Thymus (tissue), 11 donors: ENCODE measurements at regions not wholly inside any gene's neighbourhood (a gene's known extent, or its start where the extent isn't known, plus 50 kb on each side); places are given as distances from the start of the nearest gene placed in this dataset.
A peak's percentile ranks its signal among the peaks of the same experiment; 100 is the strongest.

Experiments used
- DNase-seq, 9 donors: peaks; one replicate each; pipeline ENCODE4 v3.0.0-alpha.2; 2013; ENCODE audit warnings: low spot score in 9 of 9, low read depth in 6 of 9, missing footprints in 1 of 9
- H3K27ac ChIP-seq, 2 donors: one replicate each; pipeline ENCODE4 v1.5.1; 2013; ENCODE audit warnings: control low read depth in 1 of 2, low read depth in 1 of 2, low read length in 1 of 2, mild to moderate bottlenecking in 1 of 2, moderate library complexity in 1 of 2
- H3K27me3 ChIP-seq, 2 donors: one replicate each; pipeline ENCODE4 v1.5.1; 2013; ENCODE audit warnings: low read length in 1 of 2; ENCODE audit not compliant: control insufficient read depth in 2 of 2, insufficient read depth in 1 of 2
- H3K36me3 ChIP-seq, 2 donors: one replicate each; pipeline ENCODE4 v1.5.1; 2013; ENCODE audit warnings: low read length in 1 of 2, mild to moderate bottlenecking in 1 of 2, moderate library complexity in 1 of 2; ENCODE audit not compliant: control insufficient read depth in 2 of 2, insufficient read depth in 2 of 2
- H3K4me1 ChIP-seq, 2 donors: one replicate each; pipeline ENCODE4 v1.5.1; 2013; ENCODE audit warnings: low read length in 2 of 2; ENCODE audit not compliant: control insufficient read depth in 2 of 2, insufficient read depth in 2 of 2
- H3K4me3 ChIP-seq, 2 donors: one replicate each; pipeline ENCODE4 v1.5.1; 2013; ENCODE audit warnings: low read length in 2 of 2, control low read depth in 1 of 2, mild to moderate bottlenecking in 1 of 2
- H3K9me3 ChIP-seq, 2 donors: one replicate each; pipeline ENCODE4 v1.5.1; 2013; ENCODE audit warnings: low read length in 1 of 2, mild to moderate bottlenecking in 1 of 2; ENCODE audit not compliant: control insufficient read depth in 2 of 2, insufficient read depth in 1 of 2
- WGBS: extraction: QIAGEN DNeasy Blood & Tissue Kit; methylation state at CpG from one replicate; pipeline ENCODE4 v1.1.7; 2013; 5-methylcytosine and 5-hydroxymethylcytosine counted together
- donor health status: healthy.

- Histone ChIP-seq H3K27me3 (no peaks in the 10 kb centered on the region), H3K4me3 (no peak overlapping the region), H3K36me3 (no peaks in the 10 kb centered on the region), H3K27ac (peak overlapping the region in 1 of 2 donors; percentile 12), H3K9me3 (no peaks in the 10 kb centered on the region), H3K4me1 (peaks cover 0 to 5% of the 10 kb centered on the region in 2 donors)
- no peak for DNase-seq
- 62% methylated on average over 3 of the region's 3 CpGs for WGBS
Observed at GRCh38 chr4:104967034-104967401, 179.7 kb upstream of the TET2 start.

GRCh38 chr4:104969394-104970082, 177.1 kb upstream of the TET2 start:
- WGBS = 58% methylated on average over 3 of the region's 3 CpGs
- H3K27ac ChIP-seq = no peak overlapping the region
- DNase-seq = no peak

GRCh38 chr4:104971462-104971861, 175.2 kb upstream of the TET2 start:
- Histone ChIP-seq H3K27me3 (no peaks in the 10 kb centered on the region), H3K9me3 (no peaks in the 10 kb centered on the region), H3K4me1 (peaks cover 0 to 5% of the 10 kb centered on the region in 2 donors), H3K36me3 (no peaks in the 10 kb centered on the region), H3K27ac (no peak overlapping the region), H3K4me3 (no peak overlapping the region)
- peak in 1 of 9 donors; percentile 14 for DNase-seq
- WGBS = 91% methylated on average over 2 of the region's 2 CpGs

More at GRCh38 chr4:104969394-104970082, 177.1 kb upstream of the TET2 start:
- Histone ChIP-seq H3K9me3 (no peaks in the 10 kb centered on the region), H3K4me1 (peaks cover 0 to 5% of the 10 kb centered on the region in 2 donors), H3K4me3 (no peak overlapping the region), H3K27me3 (no peaks in the 10 kb centered on the region), H3K36me3 (no peaks in the 10 kb centered on the region)

GRCh38 chr4:104973708-104974107, 173.0 kb upstream of the TET2 start:
- no peaks in the 10 kb centered on the region for H3K4me1 ChIP-seq
- H3K4me3 ChIP-seq = no peak overlapping the region
- DNase-seq = no peak
- H3K27me3 ChIP-seq = no peaks in the 10 kb centered on the region
- no peak overlapping the region for H3K27ac ChIP-seq
- WGBS = 39% methylated on average over 2 of the region's 2 CpGs
- H3K36me3 ChIP-seq = no peaks in the 10 kb centered on the region
- peaks cover 0 to 2% of the 10 kb centered on the region in 2 donors for H3K9me3 ChIP-seq

- Histone ChIP-seq H3K27me3 (no peaks in the 10 kb centered on the region), H3K9me3 (peaks cover 0 to 5% of the 10 kb centered on the region in 2 donors), H3K36me3 (no peaks in the 10 kb centered on the region), H3K4me3 (no peak overlapping the region), H3K4me1 (no peaks in the 10 kb centered on the region), H3K27ac (no peak overlapping the region)
- 88% methylated on average over 1 of the region's 1 CpG for WGBS
- no peak for DNase-seq
Observed at GRCh38 chr4:104975617-104976016, 171.1 kb upstream of the TET2 start.

GRCh38 chr4:104976262-104976661, 170.4 kb upstream of the TET2 start:
- no peak for DNase-seq
- Histone ChIP-seq H3K9me3 (peaks cover 0 to 5% of the 10 kb centered on the region in 2 donors), H3K27me3 (no peaks in the 10 kb centered on the region), H3K4me1 (no peaks in the 10 kb centered on the region), H3K4me3 (no peak overlapping the region), H3K36me3 (no peaks in the 10 kb centered on the region), H3K27ac (no peak overlapping the region)
- WGBS = 74% methylated on average over 2 of the region's 2 CpGs

GRCh38 chr4:104979083-104979760, 167.5 kb upstream of the TET2 start:
- no peak for DNase-seq
- WGBS = 97% methylated on average over 4 of the region's 4 CpGs
- peaks cover 0 to 5% of the 10 kb centered on the region in 2 donors for H3K9me3 ChIP-seq
- H3K4me1 ChIP-seq = no peaks in the 10 kb centered on the region
- H3K4me3 ChIP-seq = no peak overlapping the region
- no peak overlapping the region for H3K27ac ChIP-seq
- H3K27me3 ChIP-seq = no peaks in the 10 kb centered on the region
- no peaks in the 10 kb centered on the region for H3K36me3 ChIP-seq

GRCh38 chr4:104983615-104984179, 163.0 kb upstream of the TET2 start:
- H3K36me3 ChIP-seq = no peaks in the 10 kb centered on the region
- peaks cover 0 to 3% of the 10 kb centered on the region in 2 donors for H3K9me3 ChIP-seq
- no peaks in the 10 kb centered on the region for H3K4me1 ChIP-seq
- H3K27ac ChIP-seq = no peak overlapping the region
- H3K27me3 ChIP-seq = no peaks in the 10 kb centered on the region
- WGBS = 4% methylated on average over 1 of the region's 1 CpG
- no peak overlapping the region for H3K4me3 ChIP-seq
- peak in 1 of 9 donors; percentile 22 for DNase-seq

- no peak overlapping the region for H3K27ac ChIP-seq
- no peaks in the 10 kb centered on the region for H3K4me1 ChIP-seq
- no peak for DNase-seq
- WGBS = 96% methylated on average over 5 of the region's 5 CpGs
- no peak overlapping the region for H3K4me3 ChIP-seq
- H3K27me3 ChIP-seq = no peaks in the 10 kb centered on the region
- no peaks in the 10 kb centered on the region for H3K36me3 ChIP-seq
- H3K9me3 ChIP-seq = no peaks in the 10 kb centered on the region
Observed at GRCh38 chr4:104986306-104986705, 160.4 kb upstream of the TET2 start.
